WTC11 (cell line): ENCODE measurements at regions not wholly inside any gene's neighbourhood (a gene's known extent, or its start where the extent isn't known, plus 50 kb on each side); places are given as distances from the start of the nearest gene placed in this dataset.
A peak's percentile ranks its signal among the peaks of the same experiment; 100 is the strongest.

Experiments
- ATAC-seq: fragments of 200-7000 bp; cut with Tn5 transposase; 2 replicates; pipeline ENCODE4 v1.10.0; 2021; ENCODE audit warnings: mild to moderate bottlenecking, moderate library complexity
- CTCF ChIA-PET: fragments of 300-600 bp; sonication (Branson Sonifier 250); formaldehyde crosslinking; loops from one replicate; lab custom pipeline; 2021; ENCODE audit warnings: antibody characterized with exemption; lab: Charles Lee
- POLR2A ChIA-PET: fragments of 350-600 bp; sonication (Branson Sonifier 250); formaldehyde crosslinking; loops from one replicate; lab custom pipeline; 2021; ENCODE audit warnings: antibody characterized with exemption; lab: Charles Lee
- DNase-seq: peaks from one replicate; pipeline ENCODE4 v3.0.0; 2021; ENCODE audit warnings: low spot score
- H3K27ac Mint-ChIP-seq: 2 replicates; pipeline ENCODE4 v1.8.0; 2021; ENCODE audit warnings: mixed read lengths
- H3K27me3 Mint-ChIP-seq: 2 replicates; pipeline ENCODE4 v1.8.0; 2021; ENCODE audit warnings: low read depth, mild to moderate bottlenecking, moderate library complexity, mixed read lengths
- H3K36me3 Mint-ChIP-seq: 2 replicates; pipeline ENCODE4 v1.8.0; 2021; ENCODE audit warnings: mixed read lengths
- H3K4me1 Mint-ChIP-seq: 2 replicates; pipeline ENCODE4 v1.8.0; 2022; ENCODE audit warnings: mixed read lengths
- H3K4me3 Mint-ChIP-seq: 2 replicates; pipeline ENCODE4 v1.8.0; 2021; ENCODE audit warnings: mild to moderate bottlenecking, moderate library complexity, mixed read lengths
- H3K9me3 Mint-ChIP-seq: 2 replicates; pipeline ENCODE4 v1.8.0; 2021; ENCODE audit warnings: mixed read lengths
- ATF1 ChIP-seq: sonication (generic); formaldehyde crosslinking; IDR thresholded peaks from 2 replicates; pipeline ENCODE4 v1.8.1; 2023; ENCODE audit warnings: mild to moderate bottlenecking, moderate library complexity, missing genetic modification reagents
- CDX4 ChIP-seq: fragments of 250-450 bp; sonication (Bioruptor Pico); IDR thresholded peaks from 2 replicates; pipeline ENCODE4 v1.9.0; 2021; ENCODE audit warnings: moderate library complexity, mild to moderate bottlenecking, inconsistent platforms, borderline replicate concordance
- CREB1 ChIP-seq: sonication (generic); formaldehyde crosslinking; IDR thresholded peaks from 2 replicates; pipeline ENCODE4 v1.8.0; 2023; ENCODE audit warnings: mild to moderate bottlenecking, missing genetic modification reagents
- ELF4 ChIP-seq: sonication (generic); formaldehyde crosslinking; IDR thresholded peaks from 2 replicates; pipeline ENCODE4 v1.8.1; 2022; ENCODE audit warnings: low read depth, mild to moderate bottlenecking, moderate library complexity, missing genetic modification reagents
- ESRRA ChIP-seq: sonication (generic); formaldehyde crosslinking; IDR thresholded peaks from 2 replicates; pipeline ENCODE4 v1.8.1; 2022; ENCODE audit warnings: mild to moderate bottlenecking, missing genetic modification reagents, borderline replicate concordance
- GABPB1 ChIP-seq: sonication (generic); formaldehyde crosslinking; IDR thresholded peaks from 2 replicates; pipeline ENCODE4 v1.8.1; 2023; ENCODE audit warnings: mild to moderate bottlenecking, missing genetic modification reagents
- HMGXB4 ChIP-seq: sonication (generic); formaldehyde crosslinking; IDR thresholded peaks from 2 replicates; pipeline ENCODE4 v1.8.1; 2023; ENCODE audit warnings: mild to moderate bottlenecking, moderate library complexity, missing genetic modification reagents
- IRF1 ChIP-seq: sonication (generic); formaldehyde crosslinking; IDR thresholded peaks from 2 replicates; pipeline ENCODE4 v1.8.0; 2023; ENCODE audit warnings: missing genetic modification reagents
- NFATC4 ChIP-seq: fragments of 250-450 bp; sonication (Bioruptor Pico); IDR thresholded peaks from 2 replicates; pipeline ENCODE4 v1.9.0; 2021; ENCODE audit warnings: mild to moderate bottlenecking
- NFE2L1 ChIP-seq: sonication (generic); formaldehyde crosslinking; IDR thresholded peaks from 2 replicates; pipeline ENCODE4 v1.8.1; 2023; ENCODE audit warnings: missing genetic modification reagents
- RORB ChIP-seq: fragments of 250-450 bp; sonication (Bioruptor Pico); IDR thresholded peaks from 2 replicates; pipeline ENCODE4 v1.9.0; 2021; ENCODE audit warnings: mild to moderate bottlenecking
- SMAD3 ChIP-seq: sonication (generic); formaldehyde crosslinking; IDR thresholded peaks from 2 replicates; pipeline ENCODE4 v1.8.0; 2022; ENCODE audit warnings: missing genetic modification reagents, mild to moderate bottlenecking, borderline replicate concordance
- SOX15 ChIP-seq: fragments of 250-450 bp; sonication (Bioruptor Pico); IDR thresholded peaks from 2 replicates; pipeline ENCODE4 v1.9.0; 2021; ENCODE audit warnings: mild to moderate bottlenecking
- SP1 ChIP-seq: sonication (generic); formaldehyde crosslinking; conservative IDR thresholded peaks from 2 replicates; pipeline ENCODE4 v1.8.1; 2022; ENCODE audit warnings: missing genetic modification reagents
- TEAD1 ChIP-seq: sonication (generic); formaldehyde crosslinking; IDR thresholded peaks from 2 replicates; pipeline ENCODE4 v1.8.0; 2022; ENCODE audit warnings: mild to moderate bottlenecking, missing genetic modification reagents
- TP53 ChIP-seq: sonication (generic); formaldehyde crosslinking; IDR thresholded peaks from 2 replicates; pipeline ENCODE4 v1.8.1; 2023; ENCODE audit warnings: mild to moderate bottlenecking, missing genetic modification reagents
- ZBTB21 ChIP-seq: sonication (generic); formaldehyde crosslinking; IDR thresholded peaks from 2 replicates; pipeline ENCODE4 v1.8.1; 2023; ENCODE audit warnings: mild to moderate bottlenecking, missing genetic modification reagents, borderline replicate concordance
- ZNF232 ChIP-seq: sonication (generic); formaldehyde crosslinking; IDR thresholded peaks from 2 replicates; pipeline ENCODE4 v1.8.0; 2022; ENCODE audit warnings: mild to moderate bottlenecking, missing genetic modification reagents
- ZNF423 ChIP-seq: fragments of 250-450 bp; sonication (Bioruptor Pico); IDR thresholded peaks from 2 replicates; pipeline ENCODE4 v2.1.2; 2022; ENCODE audit warnings: mild to moderate bottlenecking, moderate library complexity
- TF ChIP-seq, protein P1 (sequence below): sonication (generic); formaldehyde crosslinking; IDR thresholded peaks from 2 replicates; pipeline ENCODE4 v1.8.0; 2022; ENCODE audit warnings: mild to moderate bottlenecking, missing genetic modification reagents
- TF ChIP-seq, protein P2 (sequence below): fragments of 250-450 bp; sonication (Bioruptor Pico); conservative IDR thresholded peaks from 2 replicates; pipeline ENCODE4 v1.9.0; 2021; ENCODE audit warnings: mild to moderate bottlenecking

GRCh38 chr18:26777351-26778053 is 88.0 kb downstream of the AQP4 start:
- ChIA-PET CTCF (interaction anchor here (0.9 to 1.2 kb wide), 2 partner anchors 156 to 157 kb away, joined by 3 to 12 read pairs; no protein-coding TSS in a partner anchor), POLR2A (no interaction called here)
- Mint-ChIP-seq H3K36me3 (no peaks in the 10 kb centered on the region), H3K27ac (no peak overlapping the region), H3K4me1 (peaks cover 57% of the 10 kb centered on the region), H3K4me3 (no peak overlapping the region), H3K9me3 (no peaks in the 10 kb centered on the region), H3K27me3 (peaks cover 4% of the 10 kb centered on the region; the same call in 1 of the 2 replicates)
- TF ChIP-seq RORB (CRISPR knock-in tag) (no peak), GABPB1 (CRISPR knock-in tag) (no peak)
- ATAC-seq: peak; percentile 96
- no peak for DNase-seq

DNA sequence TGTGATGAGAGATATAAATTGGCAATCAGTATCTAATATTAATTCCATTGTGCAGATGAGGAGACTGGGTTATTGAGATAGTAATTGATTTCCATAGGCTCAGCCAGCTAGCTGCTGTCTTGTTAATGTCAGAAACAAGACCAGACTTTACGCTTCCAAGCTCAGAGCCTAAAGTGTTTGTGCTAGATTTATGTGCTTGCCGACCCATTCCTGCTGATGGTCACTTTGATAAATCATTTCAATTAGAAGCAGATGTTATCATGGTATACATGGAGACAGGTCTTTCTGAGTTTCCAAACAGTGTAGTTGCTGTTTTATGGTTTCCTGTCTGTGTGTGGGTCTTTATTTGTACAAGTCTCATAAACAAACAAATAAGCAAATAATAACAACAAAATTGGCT is 92.8 kb downstream of the AQP4 start:
- CTCF ChIA-PET: interaction anchor here (2.4 kb wide), 1 partner anchor 152 kb away, joined by 23 read pairs; no protein-coding TSS in a partner anchor
- ATAC-seq (no peak), DNase-seq (no peak)
- Mint-ChIP-seq H3K27ac (no peak overlapping the region), H3K4me3 (no peak overlapping the region), H3K27me3 (no peaks in the 10 kb centered on the region), H3K36me3 (no peaks in the 10 kb centered on the region), H3K4me1 (peaks cover 17% of the 10 kb centered on the region), H3K9me3 (no peaks in the 10 kb centered on the region)
- TF ChIP-seq TP53 (CRISPR knock-in tag) (no peak), ATF1 (CRISPR knock-in tag) (no peak), IRF1 (CRISPR knock-in tag) (no peak), SMAD3 (CRISPR knock-in tag) (no peak), ZNF232 (CRISPR knock-in tag) (no peak), ELF4 (CRISPR knock-in tag) (no peak), ESRRA (CRISPR knock-in tag) (no peak), NFE2L1 (CRISPR knock-in tag) (no peak), HMGXB4 (no peak), TEAD1 (no peak), CDX4 (CRISPR knock-in tag) (no peak), NFATC4 (CRISPR knock-in tag) (no peak), ZBTB21 (CRISPR knock-in tag) (no peak), SOX15 (CRISPR knock-in tag) (no peak), SP1 (CRISPR knock-in tag) (no peak), CREB1 (CRISPR knock-in tag) (no peak), ZNF423 (CRISPR knock-in tag) (no peak)
- TF ChIP-seq, protein P1, sequence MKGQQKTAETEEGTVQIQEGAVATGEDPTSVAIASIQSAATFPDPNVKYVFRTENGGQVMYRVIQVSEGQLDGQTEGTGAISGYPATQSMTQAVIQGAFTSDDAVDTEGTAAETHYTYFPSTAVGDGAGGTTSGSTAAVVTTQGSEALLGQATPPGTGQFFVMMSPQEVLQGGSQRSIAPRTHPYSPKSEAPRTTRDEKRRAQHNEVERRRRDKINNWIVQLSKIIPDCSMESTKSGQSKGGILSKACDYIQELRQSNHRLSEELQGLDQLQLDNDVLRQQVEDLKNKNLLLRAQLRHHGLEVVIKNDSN: no peak
- TF ChIP-seq, protein P2, sequence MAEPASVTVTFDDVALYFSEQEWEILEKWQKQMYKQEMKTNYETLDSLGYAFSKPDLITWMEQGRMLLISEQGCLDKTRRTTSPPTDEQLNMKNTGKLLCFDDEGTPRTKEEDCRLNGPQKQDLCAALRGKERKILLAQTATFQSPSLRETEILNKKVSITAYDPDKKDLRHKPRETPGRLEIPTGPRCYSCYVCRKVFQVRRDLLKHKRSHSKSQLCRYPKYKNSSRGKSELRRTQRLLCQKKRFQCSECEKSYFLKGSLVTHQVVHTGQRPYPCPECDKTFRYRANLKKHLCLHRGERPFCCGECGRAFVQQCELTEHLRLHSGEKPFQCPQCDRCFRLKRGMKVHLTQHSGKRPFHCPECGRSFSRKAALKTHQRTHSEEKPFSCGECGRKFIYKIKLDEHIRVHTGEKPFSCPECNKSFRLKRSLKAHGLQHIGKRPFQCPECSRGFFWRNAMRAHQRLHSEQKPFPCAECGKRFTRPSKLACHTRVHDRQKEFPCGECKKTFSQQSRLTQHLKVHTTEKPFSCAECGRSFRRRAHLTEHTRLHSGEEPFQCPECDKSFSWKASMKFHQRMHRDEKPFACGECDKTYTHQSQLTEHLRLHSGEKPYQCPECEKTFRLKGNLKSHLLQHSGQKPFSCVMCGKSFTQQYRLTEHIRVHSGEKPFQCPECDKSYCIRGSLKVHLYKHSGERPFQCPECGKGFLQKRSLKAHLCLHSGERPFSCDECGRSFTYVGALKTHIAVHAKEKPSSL (CRISPR knock-in tag): no peak
- POLR2A ChIA-PET: no interaction called here
